HG03108 (cell line): ENCODE measurements at regions not wholly inside any gene's neighbourhood (a gene's known extent, or its start where the extent isn't known, plus 50 kb on each side); places are given as distances from the start of the nearest gene placed in this dataset.

ENCODE experiments used
- ATAC-seq: cut with Tn5 transposase; IDR thresholded peaks from one replicate; pipeline ENCODE4 v1.9.1; 2021; ENCODE audit warnings: moderate library complexity; ENCODE audit not compliant: unreplicated experiment

DNA sequence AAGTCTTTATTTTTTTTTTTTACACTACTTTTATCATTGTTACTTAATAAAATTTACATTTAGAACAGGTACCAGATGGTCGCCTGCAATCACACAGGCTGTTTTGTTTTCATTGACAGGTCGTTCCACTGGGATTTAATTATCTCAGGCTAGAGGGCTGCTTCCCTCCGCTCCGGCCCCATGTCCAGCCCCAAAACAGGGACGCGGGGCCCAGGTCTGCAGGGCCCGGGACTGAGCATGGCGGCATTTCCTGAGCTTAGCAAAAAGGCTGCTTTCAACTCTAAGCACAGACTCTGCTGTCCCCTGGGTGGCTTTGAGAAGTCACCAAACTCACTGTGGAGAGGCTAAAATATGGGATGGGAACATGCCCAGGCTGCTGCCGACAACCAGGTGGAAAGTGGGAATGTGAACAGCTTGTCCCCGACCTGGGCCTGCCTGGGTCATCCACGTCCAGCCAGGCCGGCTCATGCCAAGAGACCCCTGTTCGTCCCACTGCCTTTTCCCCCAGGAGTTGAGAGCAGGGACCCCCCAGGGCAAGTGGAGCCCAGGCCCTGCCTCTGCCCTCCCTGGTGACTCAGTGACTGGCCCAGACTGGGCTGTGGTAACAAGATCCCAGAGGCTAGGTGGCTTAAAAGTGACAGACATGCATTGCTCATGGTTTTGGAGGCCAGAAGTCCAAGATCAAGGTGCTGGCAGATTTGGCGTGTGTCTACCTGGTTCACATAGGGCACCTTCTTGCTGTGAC, 150.0 kb downstream of the SHANK2 start:
- no peak for ATAC-seq

DNA sequence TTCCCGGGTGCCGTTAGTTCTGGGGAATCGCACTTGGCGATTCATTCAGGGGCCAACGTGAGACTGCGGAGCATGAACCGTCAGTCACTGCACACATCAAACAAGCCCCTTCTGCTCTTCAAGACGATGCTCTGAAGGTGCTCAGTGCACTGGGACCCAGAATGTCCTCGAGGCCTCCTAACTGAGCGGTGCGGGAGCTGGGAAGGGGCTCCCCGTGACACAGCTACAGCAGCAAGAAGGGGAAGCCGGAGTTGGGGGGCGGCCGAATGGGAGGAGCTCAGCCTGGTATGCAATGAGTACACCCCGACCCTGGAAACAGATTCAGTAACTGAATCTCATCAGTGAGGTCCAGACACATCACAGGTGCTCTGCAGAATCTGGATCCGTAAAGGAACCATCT, 150.8 kb downstream of the SHANK2 start:
- ATAC-seq: no peak

DNA sequence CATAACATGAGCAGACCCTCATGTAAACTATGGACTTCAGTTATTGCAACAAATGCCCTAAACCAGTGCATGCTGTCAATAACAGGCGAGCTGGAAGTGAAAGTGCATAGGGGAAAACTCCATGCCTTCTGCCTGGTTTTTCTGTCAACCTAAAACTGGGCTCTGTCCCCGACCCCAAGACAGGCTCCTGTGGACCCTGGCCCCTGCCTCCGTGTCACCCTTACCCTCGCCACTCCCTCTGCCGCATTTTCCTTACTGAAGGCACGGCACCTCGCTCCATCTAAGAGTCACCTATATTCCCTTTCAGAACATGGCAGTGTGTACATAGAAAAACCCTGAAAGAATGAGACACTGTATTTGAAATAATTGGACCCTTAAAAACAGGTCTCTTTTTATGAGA, 151.3 kb downstream of the SHANK2 start:
- ATAC-seq: no peak

DNA sequence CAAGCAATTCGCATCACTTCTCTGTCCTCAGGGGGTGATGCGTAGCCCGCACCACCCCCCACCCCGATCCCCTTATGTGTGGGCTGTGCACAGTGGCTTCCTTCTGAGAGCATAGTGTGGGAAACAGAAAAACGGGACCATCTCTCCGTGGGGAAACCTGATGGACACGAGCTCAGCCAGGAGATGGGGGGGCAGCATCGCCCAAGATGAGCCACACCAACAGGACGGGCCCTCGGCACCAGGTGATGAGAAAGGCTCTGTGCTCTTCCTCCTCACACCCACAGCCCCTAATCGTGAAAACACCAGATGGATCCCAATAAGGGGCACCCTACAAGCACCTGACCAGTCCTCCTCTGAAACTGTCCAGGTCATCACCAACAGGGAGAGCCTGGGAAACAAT, 153.6 kb downstream of the SHANK2 start:
- ATAC-seq: no peak

DNA sequence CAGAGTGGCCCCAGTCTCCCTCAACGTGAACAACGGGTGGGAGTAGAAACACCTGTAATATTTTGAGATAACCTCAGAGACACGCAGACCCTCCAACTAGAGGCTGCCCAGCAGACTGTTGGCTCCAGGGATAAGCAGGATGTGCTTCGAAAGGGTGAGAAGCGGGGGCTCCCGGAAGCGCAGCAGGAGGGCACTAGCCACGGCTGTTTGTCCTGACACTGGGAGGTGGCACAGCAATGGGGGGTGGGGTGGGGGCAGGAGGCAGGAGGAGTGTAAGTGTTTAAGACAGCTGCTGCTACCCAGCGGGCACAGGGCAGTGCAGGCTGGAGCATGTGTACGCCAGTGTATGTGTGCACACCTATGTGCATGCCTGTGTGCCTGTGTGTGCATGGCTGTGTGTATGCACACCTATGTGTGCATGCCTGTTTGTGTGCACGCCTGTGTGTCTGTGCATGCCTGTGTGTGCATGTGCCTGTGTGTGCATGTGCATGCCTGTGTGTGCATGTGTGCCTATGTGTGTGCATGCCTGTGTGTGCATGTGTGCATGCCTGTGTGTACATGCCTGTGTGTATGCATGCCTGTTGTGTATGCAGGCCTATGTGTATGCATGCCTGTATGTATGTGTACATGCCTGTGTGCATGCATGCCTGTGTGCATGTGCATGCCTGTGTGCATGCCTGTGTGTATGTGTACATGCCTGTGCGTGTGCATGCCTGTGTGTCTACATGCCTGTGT, 154.7 kb downstream of the SHANK2 start:
- no peak for ATAC-seq

DNA sequence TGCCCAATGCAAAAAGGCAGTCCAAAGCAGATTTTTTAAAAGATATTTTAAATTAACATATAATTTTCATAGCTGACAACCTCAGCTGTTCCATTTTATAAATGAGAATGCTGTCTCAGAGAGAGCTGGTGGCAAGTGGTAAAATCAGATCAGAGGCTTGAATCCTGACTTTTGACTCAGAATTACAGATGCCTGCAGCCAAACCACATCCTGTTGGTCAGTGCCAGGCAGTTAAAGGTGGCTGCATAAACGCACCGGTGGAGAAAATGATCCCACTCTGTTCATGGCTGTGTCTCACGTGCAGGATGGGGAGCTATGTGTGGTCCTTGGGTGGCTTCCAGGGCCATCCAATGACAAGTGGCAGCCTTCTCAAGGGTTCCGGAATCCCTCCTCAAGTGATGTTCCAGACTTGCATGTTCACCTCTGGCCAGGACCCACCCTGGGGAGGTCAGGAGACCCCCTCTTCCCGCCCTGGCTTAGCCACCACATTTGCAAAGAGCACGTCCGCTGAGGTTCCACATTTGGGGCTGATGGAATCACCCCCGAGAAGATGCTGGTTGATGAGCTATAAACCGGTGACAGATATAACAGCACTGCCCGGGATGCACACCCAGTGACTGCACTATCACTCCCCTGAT, 155.5 kb downstream of the SHANK2 start:
- no peak for ATAC-seq

DNA sequence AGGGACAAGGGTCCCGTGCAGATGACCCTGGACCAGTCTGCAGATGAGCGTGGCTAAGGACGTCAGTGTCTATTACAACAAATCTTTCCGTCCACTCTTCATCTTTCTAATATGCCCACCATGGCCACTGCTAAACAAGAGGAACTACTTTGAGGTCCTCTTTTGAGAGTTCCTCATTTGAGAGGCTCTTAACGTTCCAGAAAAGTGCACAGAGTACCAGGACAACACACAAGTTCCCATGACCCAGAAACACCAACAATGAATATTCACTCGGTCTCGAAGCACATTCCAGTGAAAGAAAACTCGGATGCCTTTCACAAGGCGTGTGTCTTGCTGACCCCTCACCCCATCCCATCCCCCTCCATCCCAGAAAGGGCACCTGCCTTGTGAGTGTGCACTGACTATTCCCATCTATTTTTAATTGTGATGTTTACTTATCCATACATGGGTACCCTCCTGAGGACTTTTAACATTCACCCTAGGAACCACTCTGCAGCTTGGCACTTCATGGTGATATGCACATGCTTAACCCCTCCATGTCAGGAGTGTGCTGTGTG, 157.0 kb downstream of the SHANK2 start:
- no peak for ATAC-seq

DNA sequence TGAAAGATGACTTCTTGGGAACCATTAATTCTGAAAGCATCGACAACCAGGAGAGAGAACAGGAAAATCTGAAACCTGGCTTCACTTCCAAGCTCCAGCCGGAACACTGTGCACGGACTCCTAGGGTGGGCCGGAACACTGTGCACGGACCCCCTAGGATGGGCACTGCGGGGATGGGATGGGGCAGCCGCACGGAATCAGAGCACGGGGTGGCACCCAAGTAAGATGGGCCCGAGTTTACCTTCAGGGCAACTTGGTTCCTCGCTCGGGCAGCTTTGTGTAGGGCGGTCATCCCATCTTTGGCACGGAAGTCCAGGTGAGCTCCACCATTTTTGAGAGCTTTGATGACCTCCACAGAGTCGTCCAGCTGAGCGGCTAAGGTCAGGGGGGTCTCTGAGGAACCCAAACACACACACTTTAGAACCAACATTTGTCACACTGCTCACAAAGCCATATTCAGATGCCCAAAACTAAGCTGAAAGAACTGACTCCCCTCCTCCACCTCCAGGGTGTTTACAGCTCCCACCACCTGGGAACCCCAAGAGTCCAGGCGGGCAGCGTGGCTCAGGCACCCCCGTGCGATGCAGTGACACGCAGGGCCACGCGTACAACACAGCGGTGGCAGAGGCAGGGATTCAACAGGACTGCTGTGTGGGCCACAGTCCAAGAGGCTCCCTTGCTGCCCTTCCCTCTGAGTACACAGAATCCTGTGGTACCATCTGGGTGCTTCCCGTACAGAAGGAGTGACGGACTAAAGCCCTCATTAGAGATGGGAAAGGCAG, 157.9 kb downstream of the SHANK2 start:
- ATAC-seq: no peak

DNA sequence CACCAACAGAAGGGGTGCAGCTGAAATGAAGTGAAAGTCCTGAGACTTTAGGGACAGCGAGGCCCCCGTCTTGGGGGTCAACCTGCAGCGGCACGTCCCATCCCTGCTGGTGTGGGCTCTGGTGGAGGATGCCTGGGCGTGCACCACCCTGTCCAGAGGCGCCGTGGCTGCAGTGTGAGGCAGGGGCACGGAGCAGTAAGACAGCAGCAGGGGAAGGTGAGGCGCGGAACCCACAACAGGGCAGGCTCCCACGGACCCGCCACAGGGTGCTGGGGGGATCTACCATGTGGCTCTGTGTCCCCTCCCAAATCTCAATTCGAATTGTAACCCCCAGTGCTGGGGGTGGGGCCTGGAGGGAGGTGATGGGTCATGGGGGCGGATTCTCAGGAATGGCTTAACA, 158.6 kb downstream of the SHANK2 start:
- no peak for ATAC-seq

DNA sequence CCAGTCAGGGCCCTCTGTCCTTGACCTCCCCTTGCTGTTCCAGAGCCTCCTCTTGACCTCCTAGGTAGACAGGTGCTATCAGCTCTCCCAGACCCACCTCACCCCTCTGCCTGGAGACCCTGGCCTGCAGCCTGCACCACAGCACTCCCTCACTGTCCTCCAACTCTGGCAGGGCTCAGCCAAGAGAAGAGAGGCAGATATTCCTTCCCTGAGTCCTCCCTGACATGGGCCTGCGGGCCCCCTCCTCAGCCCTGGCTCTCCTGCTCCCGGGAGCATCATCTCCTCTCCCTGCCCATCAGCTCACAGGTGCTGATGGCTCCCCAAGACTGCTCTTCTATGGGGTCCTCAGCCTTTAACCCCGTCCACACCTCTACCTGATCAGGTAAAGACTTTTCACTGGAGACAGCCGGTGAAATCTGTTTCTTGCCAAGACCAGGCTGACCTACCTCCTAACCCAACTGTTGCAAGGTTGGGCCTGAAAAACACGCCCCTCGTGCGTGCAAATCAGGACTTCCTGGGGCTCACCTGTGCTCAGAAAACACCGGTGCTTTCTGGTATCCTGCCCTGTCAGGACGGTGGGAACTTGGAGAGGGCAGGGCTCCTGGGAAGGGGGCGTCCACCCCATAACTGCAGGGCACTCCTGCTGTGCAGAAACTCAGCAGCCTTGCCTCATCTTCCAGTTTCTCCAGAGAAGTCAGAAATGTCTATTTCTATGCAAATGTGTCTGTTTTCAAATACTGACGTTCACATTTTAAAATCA, 160.7 kb downstream of the SHANK2 start:
- no peak for ATAC-seq

DNA sequence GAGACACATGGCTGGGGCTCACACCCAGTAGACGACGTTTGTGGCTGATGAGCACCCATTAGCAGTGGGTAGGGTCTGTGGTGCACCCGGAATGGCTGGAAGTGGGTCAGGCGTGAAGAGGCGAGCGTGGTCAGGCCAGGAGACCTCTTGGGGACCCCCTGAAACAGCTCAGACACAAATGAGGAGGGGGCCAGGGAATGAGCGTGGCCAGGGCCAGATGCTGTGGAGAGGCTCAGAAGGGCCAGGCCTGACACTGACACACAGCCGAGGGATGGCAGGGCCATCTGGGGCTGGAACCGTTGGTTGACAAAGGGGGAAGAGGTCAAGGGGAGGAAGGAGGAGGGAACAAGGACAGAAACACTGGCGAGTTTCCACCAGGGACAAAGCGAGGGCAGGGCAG, 162.8 kb downstream of the SHANK2 start:
- no peak for ATAC-seq

DNA sequence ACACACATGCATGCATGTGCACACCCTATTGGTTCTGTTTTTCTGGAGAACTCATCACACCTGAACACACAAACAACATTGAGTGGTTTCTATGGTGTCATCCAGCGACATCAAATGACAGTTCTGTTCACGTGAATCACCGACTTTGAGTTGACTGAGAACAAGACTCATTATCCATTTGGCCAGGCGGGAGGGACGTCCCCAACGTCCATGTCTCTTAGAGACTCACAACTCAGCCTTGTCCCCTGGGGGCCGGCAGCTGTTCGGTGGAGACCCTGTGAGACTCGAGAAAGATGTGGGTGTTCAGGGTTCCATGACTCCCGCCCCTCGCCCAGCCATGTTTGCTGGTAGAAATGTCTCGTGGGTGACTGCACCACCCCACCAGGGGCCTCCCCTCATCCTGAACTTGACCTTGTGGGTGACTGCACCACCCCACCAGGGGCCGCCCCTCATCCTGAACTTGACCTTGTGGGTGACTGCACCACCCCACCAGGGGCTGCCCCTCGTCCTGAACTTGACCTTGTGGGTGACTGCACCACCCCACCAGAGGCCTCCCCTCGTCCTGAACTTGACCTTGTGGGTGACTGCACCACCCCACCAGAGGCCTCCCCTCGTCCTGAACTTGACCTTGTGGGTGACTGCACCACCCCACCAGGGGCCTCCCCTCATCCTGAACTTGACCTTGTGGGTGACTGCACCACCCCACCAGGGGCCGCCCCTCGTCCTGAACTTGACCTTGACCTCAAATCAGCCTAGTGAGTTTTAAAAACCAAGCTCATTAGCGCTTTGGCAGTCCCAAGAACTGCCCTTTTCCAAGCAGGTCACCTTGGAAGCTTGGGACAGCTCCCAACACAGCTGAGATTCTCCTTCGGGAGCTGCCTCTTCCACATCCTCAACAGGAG, 163.8 kb downstream of the SHANK2 start:
- peak; percentile 74 for ATAC-seq

DNA sequence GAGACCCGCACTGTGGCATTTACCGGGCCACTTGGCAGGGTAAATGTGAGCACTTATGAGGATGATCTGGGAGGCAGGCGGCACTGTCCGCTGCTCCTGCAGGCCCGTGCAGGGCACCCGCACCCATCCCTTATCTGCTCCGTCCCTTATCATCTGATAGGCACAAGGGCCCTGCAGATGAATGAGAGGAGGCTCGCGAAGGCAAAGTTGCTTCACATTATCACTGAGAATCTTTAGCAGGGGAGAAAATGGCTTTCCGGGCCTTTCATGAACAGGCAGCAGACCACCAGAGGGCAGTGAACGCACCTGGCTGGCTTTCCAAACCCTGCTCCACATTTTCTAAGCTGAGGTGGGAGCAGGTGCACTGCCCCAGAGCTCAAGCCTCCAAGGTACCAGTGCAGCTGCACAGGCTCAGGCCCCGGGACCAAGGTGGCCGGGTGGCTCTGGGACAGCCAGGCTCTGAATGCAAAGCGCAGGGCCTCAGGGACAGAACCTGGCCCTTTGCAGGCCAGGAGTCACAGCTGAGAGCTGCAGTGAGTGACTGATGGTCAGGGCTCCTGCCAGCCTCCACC, 165.6 kb downstream of the SHANK2 start:
- ATAC-seq: no peak

DNA sequence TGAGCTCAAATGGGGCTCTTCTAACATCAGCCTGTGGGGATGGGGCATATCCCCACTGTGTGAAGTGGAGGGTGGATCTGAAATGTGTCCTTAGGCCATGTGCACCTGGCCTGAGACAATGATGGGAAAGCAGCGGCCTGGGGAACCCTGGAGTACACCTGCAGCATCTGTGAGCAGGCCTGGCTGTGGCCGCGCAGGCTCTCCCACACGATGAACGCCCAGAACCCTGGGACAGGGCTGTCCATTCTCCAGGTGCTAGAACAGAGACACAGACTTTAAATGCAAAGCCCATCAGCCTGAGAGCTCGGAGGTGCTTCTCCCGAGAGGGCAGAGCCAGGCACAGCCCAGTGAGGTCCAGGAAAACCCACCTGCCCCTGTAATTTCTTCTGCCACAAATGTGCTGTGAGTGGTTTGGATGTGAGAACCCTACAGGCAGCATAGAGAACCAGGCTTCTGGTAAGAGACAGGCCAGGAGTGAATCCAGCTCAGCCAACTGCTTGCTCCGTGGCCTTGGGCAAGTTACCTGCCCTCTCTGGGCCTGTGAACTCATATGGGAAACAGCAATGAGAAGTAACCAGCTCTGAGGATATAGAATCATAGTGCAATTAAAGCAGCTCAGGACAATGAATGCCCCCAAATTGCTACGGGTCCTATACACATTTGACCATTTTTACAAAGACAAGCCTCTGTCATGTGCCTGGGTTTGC, 167.9 kb downstream of the SHANK2 start:
- ATAC-seq: no peak

DNA sequence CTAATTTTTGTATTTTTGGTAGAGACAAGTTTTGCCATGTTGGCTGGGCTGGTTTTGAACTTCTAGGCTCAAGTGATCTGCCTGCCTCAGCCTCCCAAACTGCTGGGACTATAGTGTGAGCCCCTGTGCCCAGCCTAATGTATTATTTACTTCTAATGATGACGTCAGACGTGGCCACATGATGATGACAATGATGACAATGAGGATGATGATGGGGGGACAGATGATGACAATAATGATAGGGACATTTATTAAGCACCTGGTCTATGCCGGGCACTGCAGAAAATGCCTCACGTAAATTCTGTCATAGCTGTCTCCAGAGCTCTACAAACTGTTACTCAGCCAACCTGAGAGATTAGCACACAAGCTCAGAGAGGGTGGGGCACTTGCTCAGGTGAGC, 169.3 kb downstream of the SHANK2 start:
- no peak for ATAC-seq

DNA sequence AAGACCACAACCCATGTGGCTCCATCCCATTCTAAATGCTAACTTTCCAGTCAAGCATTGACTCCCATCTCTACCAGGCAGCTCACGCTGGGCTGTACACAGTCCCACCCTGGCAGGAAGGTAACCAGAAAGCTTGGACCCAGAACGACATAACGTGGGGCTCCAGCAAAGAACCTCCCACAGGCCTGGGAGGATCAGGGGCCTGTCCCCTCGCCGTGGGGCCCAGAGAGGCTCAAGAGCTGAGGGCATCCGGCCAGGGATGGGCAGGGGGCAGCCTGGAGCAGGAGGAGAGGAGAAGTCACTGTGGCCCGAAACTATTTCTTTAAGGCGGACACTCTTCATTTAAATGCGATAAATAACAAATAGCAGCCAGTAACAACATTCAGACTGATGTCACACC, 169.9 kb downstream of the SHANK2 start:
- no peak for ATAC-seq

DNA sequence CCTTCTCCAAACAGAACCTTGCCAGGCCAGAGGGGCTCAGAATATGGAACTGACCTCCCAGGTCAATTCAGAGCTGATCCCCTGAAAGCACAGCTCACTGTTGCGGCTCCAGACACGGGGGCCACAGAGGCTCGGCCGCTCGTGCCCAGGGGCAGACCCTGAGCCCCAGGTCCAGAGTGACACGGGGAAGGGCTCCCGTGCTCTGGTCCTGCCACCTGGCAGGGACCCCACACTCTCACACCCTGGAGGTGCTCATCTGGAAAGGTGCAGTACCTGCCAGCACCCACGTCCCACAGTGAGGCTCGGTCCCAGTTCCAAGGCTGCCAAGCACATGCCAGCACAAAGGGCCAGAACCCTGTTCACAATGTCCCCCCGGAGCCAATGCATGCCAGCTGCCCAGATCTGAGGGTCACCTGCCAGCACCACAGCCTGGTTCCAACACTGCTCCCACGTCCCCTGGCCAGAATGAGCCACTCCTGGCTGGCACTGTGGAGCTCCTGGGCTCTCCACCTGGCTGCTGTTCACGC, 170.6 kb downstream of the SHANK2 start:
- ATAC-seq: no peak
